GM06990 (cell line): ENCODE measurements at regions not wholly inside any gene's neighbourhood (a gene's known extent, or its start where the extent isn't known, plus 50 kb on each side); places are given as distances from the start of the nearest gene placed in this dataset.

Experiments used
- DNase-seq: peaks from one replicate; pipeline ENCODE4 v3.0.0-alpha.2; 2011; ENCODE audit not compliant: insufficient read length; ENCODE audit errors: extremely low read depth
- H3K27me3 ChIP-seq: replicated peaks from 2 replicates; pipeline ENCODE4 v1.6.0; 2011; ENCODE audit warnings: low read length; ENCODE audit not compliant: control insufficient read depth, insufficient read depth
- H3K36me3 ChIP-seq: 2 replicates; pipeline ENCODE4 v1.5.1; 2011; ENCODE audit warnings: low read length; ENCODE audit not compliant: control insufficient read depth, insufficient read depth
- H3K4me3 ChIP-seq: replicated peaks from 2 replicates; pipeline ENCODE4 v1.5.1; 2011; ENCODE audit warnings: low read depth, mild to moderate bottlenecking, control low read depth, low read length
- TF ChIP-seq, protein P1 (sequence below): IDR thresholded peaks from 2 replicates; pipeline ENCODE4 v1.5.1; 2011; ENCODE audit warnings: low read length, control low read depth, mild to moderate bottlenecking, inconsistent platforms; ENCODE audit not compliant: insufficient read depth, poor library complexity, severe bottlenecking

DNA sequence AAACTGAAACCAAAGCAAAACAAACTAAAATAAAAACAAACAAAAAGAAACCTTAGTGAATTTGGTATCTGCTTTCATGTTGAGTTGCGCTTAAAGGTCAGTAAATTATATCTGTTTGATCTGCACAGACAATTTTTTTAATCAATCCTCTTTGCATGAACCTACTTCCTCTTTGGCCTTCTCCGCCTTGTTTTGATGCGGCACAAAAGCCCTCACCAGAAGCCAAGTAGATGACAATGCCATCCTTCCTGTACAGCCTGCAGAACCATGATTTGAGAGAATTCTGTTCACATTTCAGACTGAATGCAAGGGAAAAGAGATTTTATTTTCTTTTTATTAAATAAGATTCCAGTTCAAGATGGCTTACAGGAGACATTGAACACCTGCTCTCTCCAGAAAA lies 473.6 kb upstream of the FTMT start:
- TF ChIP-seq, protein P1, sequence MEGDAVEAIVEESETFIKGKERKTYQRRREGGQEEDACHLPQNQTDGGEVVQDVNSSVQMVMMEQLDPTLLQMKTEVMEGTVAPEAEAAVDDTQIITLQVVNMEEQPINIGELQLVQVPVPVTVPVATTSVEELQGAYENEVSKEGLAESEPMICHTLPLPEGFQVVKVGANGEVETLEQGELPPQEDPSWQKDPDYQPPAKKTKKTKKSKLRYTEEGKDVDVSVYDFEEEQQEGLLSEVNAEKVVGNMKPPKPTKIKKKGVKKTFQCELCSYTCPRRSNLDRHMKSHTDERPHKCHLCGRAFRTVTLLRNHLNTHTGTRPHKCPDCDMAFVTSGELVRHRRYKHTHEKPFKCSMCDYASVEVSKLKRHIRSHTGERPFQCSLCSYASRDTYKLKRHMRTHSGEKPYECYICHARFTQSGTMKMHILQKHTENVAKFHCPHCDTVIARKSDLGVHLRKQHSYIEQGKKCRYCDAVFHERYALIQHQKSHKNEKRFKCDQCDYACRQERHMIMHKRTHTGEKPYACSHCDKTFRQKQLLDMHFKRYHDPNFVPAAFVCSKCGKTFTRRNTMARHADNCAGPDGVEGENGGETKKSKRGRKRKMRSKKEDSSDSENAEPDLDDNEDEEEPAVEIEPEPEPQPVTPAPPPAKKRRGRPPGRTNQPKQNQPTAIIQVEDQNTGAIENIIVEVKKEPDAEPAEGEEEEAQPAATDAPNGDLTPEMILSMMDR = no peak
- Histone ChIP-seq H3K27me3 (no peaks in the 10 kb centered on the region), H3K36me3 (no peaks in the 10 kb centered on the region), H3K4me3 (no peak overlapping the region)
- DNase-seq = no peak

DNA sequence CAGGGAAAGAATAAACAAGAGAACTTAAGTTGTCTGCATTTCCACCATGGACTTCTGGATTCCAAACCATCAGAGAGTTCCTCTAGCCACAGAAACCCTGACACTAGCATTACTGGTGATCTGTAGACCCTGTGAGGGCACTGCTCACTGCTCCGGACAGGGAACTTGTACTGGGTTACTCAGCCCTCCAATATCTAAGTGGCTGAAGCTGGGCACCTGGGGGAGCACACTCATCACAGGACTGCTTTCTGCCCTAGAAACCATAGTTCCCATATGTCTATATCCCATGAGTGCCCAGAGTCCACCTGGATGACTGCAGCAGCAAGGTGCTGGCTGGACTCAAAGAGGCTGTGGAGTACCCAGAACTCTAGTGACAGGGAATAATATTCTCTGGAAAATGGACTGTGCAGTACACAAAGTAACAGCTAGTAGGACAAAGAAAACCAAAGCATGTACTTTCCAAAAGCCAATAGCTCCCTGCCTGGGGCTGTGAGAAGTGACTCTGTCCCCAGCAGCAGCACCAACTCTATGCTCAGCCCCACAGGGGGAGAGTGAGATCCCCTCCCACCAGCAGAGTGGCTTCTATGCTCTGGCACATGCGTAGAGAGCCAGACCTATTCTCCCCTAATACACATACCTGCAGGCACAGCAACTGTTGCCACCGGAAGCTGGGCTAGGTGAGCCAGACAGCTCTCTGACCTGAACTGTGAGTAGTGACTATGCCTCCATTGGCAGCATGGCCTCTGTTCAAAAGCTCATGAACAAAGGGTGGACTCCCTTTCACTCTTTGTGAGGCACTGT lies 472.9 kb upstream of the FTMT start:
- no peak for DNase-seq
- no peaks in the 10 kb centered on the region for H3K27me3 ChIP-seq
- TF ChIP-seq, protein P1 = no peak
- no peak overlapping the region for H3K4me3 ChIP-seq
- H3K36me3 ChIP-seq = no peaks in the 10 kb centered on the region

DNA sequence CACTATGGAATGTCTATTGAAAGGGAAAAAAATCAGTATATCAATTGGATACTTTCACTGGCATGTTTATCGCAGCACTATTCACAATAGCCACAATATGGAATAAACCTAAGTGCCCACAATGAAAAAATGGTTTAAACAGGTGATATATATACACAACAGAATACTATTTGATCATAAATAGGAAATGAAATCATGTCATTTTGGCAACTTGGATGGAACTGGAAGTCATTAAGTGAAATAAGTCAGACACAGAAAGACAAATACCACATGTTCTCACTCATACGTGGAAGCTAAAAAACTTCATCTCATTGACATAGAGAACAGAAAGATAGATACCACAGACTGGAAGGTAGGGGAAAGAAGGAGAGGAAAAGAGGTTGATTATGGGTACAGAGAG lies 471.6 kb upstream of the FTMT start:
- H3K27me3 ChIP-seq = no peaks in the 10 kb centered on the region
- H3K36me3 ChIP-seq = no peaks in the 10 kb centered on the region
- no peak overlapping the region for H3K4me3 ChIP-seq
- TF ChIP-seq, protein P1 = no peak
- no peak for DNase-seq

DNA sequence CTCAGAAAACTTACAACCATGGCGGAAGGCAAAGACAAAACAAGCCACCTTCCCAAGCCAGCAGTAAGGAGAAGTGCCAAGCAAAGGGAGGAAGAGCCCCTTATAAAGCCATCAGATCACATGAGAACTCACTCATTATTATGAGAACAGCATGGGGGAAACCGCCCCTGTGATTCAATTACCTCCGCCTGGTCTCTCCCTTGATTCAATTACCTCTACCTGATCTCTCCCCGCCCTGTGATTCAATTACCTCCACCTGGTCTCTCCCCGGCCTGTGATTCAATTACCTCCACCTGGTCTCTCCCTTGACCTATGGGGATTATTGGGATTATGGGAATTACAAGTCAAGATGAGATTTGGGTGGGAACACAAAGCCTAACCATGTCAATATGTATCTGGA lies 467.3 kb upstream of the FTMT start:
- no peak for DNase-seq
- Histone ChIP-seq H3K27me3 (no peaks in the 10 kb centered on the region), H3K4me3 (no peak overlapping the region), H3K36me3 (no peaks in the 10 kb centered on the region)
- TF ChIP-seq, protein P1 = no peak

- no peaks in the 10 kb centered on the region for H3K36me3 ChIP-seq
- no peaks in the 10 kb centered on the region for H3K27me3 ChIP-seq
- DNase-seq = no peak
These were observed 465.3 kb upstream of the FTMT start for GRCh38 chr5:121386334-121386733.

More at GRCh38 chr5:121386334-121386733, 465.3 kb upstream of the FTMT start:
- TF ChIP-seq, protein P1 = no peak
- no peak overlapping the region for H3K4me3 ChIP-seq
